Erythroblast (primary cell): ENCODE measurements at regions not wholly inside any gene's neighbourhood (a gene's known extent, or its start where the extent isn't known, plus 50 kb on each side); places are given as distances from the start of the nearest gene placed in this dataset.

Source experiments
- GATA1 ChIP-seq: IDR thresholded peaks from 2 replicates; pipeline ENCODE4 v1.6.1; 2011; ENCODE audit warnings: low read depth, mild to moderate bottlenecking, control low read depth, low read length, moderate library complexity
- POLR2A ChIP-seq: IDR thresholded peaks from 2 replicates; pipeline ENCODE4 v1.6.1; 2011; ENCODE audit warnings: mild to moderate bottlenecking, low read length

DNA sequence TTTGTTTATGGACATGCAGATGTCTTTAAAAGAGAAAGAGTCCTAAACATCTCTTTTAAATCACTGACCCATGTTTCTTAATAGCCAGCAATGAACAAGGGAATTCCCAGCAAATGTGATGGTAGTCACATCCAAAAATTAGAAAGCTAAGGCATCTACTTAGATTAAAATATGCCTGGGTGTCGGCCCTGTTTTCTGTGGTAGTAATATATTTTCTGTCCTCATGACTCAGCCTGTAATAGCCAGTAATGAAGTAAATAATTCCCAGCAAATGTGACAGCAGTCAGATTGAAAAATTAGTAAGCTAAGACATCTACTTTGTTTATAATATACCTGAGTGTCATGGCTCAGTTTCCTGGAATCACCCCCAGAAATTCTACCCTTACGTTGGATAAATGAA is 60.6 kb upstream of the MYRIP start:
- no peak for TF ChIP-seq POLR2A
- no peak for TF ChIP-seq GATA1
